Forelimb muscle (tissue), 1 donor: ENCODE measurements at regions not wholly inside any gene's neighbourhood (a gene's known extent, or its start where the extent isn't known, plus 50 kb on each side); places are given as distances from the start of the nearest gene placed in this dataset.

ENCODE experiments used
- DNase-seq: peaks from one replicate; pipeline ENCODE4 v3.0.0-alpha.2; 2013; ENCODE audit warnings: low read depth

GRCh38 chr14:85415015-85415712, 114.8 kb upstream of the FLRT2 start:
- DNase-seq: peak; percentile 89

DNA sequence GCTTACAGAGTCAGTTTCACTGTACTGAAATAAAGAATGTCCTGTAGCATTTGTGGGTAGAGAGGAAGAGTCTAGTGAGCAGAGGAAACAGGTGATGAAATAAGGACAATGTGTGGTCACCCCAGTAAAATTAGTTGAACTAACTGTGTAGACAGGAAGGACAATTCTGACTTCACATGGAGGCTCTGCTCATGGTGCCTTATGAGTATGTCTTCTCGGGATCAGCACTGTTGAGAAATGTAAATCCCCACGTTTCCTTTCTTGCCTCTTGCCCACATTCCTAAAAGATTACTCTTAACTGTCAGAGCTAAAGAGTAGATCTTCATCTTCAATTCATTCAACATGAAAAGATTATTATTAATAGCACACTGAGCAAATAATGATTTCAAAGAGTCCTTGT, 113.2 kb upstream of the FLRT2 start:
- DNase-seq: no peak

DNA sequence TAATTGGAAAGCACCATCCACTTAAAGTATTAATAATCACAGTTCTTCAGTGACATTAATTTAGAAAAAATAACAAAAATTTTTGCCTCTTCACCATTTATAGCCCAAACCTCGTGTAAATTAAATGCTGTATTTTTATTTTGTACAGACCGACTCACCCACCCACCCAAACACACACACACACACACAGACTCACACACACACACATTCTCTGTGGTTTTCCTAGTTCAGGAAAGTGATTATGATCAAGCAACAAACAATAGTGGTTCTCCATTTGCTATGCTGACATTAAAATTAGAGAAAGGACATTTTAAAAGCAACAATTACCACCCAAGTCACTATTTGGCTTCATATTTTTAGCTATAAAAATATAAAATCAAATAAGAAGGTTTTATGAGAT, 112.5 kb upstream of the FLRT2 start:
- DNase-seq: no peak

- no peak for DNase-seq
Measured at GRCh38 chr14:85418721-85419120, 111.2 kb upstream of the FLRT2 start.

- DNase-seq: no peak
Measured at GRCh38 chr14:85420278-85420677, 109.7 kb upstream of the FLRT2 start.

DNA sequence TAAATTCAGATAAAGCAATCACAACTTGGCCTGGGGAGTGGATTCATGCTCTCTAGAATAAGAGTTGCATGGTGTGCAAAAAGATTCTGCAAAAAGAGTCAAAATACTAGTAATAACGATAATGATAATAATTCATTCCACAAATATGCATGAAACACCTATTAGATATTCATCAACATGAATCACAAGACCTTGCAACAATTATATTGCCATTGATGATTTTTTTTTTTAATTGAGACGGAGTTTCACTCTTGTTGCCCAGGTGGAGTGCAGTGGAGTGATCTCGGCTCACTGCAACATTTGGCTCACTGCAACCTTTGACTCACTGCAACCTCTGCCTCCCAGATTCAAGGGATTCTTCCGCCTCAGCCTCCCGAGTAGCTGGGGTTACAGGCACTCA, 109.2 kb upstream of the FLRT2 start:
- DNase-seq: no peak

DNA sequence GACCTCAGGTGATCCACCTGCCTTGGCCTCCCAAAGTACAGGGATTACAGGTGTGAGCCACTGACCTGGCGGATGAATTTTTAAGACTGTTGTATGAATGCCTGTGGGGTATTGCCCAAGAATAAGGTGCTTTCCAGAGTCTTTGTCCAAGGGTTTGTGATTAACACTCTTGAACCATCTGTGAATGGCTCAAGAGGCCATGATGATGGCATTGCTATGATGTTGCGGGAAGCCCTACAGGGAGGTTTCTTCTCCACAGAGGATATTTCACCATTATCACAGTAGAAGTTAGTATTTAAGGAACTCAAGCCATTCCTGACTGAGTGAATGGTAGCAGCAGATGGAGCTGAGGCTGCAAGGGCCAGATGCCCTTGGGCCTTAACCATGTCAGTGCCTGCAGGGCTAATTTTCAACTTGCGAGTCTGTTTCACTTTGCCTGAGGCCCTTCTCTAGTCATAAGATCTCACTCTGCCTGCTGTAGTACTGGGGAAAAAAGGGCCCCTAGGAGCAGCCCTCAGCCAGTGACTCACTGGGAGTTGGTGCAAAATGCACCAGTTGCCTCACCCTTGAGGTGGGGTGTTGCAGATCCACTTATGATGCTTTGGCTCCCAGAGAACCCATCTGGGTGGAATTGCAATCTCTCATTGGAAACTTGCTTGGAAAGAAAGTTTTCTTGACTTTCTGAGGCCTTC, 108.6 kb upstream of the FLRT2 start:
- no peak for DNase-seq

- no peak for DNase-seq
Measured at GRCh38 chr14:85423889-85424288, 106.1 kb upstream of the FLRT2 start.

DNA sequence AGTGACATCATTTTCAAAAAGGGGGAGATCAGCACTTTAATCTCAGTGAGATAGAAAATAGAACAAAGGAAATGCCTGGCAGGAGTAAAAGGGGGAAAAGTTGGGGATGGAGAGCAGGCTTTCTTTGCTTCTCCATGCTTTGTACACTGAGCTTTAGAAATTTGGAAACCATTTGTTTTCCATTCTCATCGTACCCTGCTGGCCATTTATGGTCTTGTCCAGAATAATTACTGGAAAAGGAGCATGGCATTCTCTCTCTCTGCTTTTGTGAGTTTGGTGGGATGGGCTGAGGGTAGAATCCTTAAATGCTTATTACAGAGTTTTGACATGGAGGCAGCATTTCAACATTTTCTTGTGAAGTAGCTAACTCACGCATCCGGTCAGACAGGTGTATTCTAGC, 104.4 kb upstream of the FLRT2 start:
- DNase-seq: no peak

GRCh38 chr14:85426068-85426935, 103.6 kb upstream of the FLRT2 start:
- DNase-seq: no peak

- DNase-seq: no peak
Measured at GRCh38 chr14:85428926-85429325, 101.0 kb upstream of the FLRT2 start.

DNA sequence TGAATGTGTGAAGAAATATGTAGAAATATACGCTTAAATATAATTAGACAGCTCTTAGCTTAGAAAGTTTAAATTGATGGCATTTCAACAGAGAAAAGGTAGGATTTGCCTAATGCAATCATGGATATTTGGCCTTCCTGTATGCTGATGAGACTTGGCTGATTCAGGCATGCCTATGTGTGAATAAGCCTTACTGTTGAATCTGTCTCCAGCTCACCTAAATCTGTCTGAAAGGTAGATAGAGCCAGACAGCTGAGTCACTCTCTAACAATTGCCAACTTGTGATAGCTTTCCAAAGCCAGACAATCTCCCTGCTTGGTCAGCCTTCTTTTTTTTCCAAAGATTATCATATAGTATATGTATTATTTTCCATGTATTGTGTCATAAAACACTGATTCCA, 92.8 kb upstream of the FLRT2 start:
- no peak for DNase-seq

DNA sequence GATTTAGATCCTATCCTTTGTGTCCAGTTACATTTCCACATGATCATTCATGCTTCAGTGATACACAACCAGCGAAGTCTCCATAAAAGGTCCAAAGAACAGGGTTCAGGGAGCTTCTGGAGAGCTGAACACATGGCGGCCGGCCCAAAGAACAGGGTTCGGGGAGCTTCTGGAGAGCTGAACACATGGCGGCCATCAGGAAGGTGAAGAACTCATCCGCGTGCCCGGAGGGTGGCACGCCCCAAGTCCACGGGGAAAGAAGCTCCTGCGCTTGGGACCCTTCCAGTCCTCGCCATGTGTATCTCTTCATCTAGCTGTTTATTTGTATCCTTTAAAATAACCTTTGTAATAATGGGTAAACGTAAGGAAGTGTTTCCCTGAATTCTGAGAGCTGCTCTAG, 91.9 kb upstream of the FLRT2 start:
- no peak for DNase-seq

DNA sequence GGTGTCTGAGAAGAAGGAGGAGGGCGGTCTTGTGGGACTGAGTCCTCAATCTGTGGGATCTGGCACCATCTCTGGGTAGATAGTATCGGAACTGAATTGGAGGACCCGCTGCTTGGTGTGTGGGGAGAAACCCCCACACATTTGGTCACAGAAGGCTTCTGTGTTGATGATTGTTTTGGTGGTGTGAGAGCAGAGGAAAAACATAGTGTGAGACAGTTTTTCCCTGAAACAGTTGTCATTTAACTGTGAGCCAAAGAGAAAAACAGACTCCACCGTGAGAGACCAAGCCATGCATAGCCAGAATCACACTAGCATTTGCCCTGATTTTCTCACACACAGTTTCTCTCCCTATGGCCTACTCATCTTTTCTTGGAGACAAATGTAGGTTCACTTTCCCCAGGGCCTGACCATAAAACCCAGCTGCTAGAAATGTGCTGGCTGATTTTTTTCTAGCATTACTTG, 91.4 kb upstream of the FLRT2 start:
- peak; percentile 73 for DNase-seq

- no peak for DNase-seq
Measured at GRCh38 chr14:85439696-85440328, 90.1 kb upstream of the FLRT2 start.

DNA sequence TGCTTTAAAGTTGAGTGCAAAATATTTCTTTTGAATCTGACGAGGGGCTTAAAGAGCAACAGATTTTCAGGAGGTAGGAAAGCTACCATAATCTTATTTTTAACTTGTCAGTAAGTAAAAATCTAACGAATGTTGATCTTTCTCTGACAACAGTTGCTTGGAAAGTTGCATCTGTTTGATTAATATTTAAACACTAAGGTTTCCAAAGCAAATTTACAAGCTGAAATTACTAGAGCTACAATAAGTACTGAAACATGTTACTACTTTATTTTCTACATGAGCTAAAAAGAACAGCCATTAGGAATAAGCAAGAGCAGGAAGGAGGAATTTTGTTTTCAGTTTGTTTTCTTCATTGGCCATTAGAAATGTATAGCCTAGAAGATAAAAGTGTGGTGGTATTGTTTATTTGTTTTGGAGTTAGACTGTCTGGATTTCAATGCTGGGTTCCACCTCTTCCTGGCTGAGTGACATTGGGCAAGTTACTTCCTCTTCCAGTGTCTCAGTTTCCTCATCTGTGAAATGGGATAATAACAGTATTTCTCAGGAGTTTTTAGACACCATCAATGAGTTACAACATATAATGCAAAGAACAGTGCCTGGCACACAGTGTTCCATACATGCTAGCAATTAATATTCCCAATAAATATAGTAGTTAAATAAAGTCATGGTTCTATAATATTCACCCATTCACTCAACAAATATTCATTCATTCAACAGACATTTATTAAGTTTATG, 87.9 kb upstream of the FLRT2 start:
- no peak for DNase-seq

- no peak for DNase-seq
Measured at GRCh38 chr14:85442996-85443395, 86.9 kb upstream of the FLRT2 start.

GRCh38 chr14:85444635-85445034, 85.3 kb upstream of the FLRT2 start:
- no peak for DNase-seq

DNA sequence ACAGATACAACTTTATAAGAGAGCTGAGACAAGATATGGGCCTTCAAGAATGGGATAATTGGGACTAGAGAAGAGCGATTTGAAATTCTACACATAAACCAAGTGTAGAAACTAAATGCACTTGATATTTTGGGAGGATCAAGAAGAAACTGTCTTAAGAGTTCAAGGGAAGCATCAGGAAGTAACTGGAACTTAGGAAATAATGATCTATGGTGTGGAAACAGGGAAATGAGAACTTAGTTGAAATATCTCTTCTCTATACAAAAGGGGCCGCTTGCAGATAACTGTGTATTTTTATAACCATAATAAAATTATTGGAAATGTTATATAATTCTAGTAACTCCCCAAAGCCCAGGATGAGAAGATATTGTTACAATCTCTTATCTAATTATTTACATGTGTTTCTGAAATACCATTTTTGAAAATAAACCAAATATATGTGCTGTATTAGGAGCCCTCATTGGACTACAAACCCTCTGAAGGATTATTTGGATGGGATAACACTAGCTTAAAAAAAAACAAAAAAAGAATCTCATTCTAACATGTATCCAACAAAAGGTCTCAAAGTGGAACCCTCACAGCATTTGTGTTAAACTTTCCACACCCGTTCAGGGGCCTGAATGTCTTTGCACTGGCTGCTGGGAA, 84.7 kb upstream of the FLRT2 start:
- no peak for DNase-seq

GRCh38 chr14:85447883-85448282, 82.1 kb upstream of the FLRT2 start:
- no peak for DNase-seq

- no peak for DNase-seq
Measured at GRCh38 chr14:85451421-85451820, 78.5 kb upstream of the FLRT2 start.
